ENCODE measurements at regions not wholly inside any gene's neighbourhood (a gene's known extent, or its start where the extent isn't known, plus 50 kb on each side); places are given as distances from the start of the nearest gene placed in this dataset.

- TF ChIP-seq CTCF (IDR thresholded peaks at IDR 0.05; ENCODE audit: control extremely low read depth in 1 of 3, insufficient read depth in 1 of 3, low read depth in 1 of 3, low read length in 3 of 3), result no peak
- no peak for TF ChIP-seq KDM4A (IDR thresholded peaks at IDR 0.05; ENCODE audit: low read depth, low read length, severe bottlenecking)
- TF ChIP-seq EZH2 (IDR thresholded peaks at IDR 0.05; ENCODE audit: low read depth, low read length, severe bottlenecking), result no peak
- no peak for TF ChIP-seq POLR2A (IDR thresholded peaks at IDR 0.05; ENCODE audit: control extremely low read depth in 1 of 2, low read depth in 2 of 2, low read length in 2 of 2)
- TF ChIP-seq RAD21 (IDR thresholded peaks at IDR 0.05 in 1 of 2, conservative IDR thresholded peaks at IDR 0.05 in 1 of 2; ENCODE audit: low read depth in 2 of 2, low read length in 2 of 2), result no peak
- TF ChIP-seq SRF (IDR thresholded peaks at IDR 0.05; ENCODE audit: low read depth, low read length), result no peak
- no peak for TF ChIP-seq KDM1A (IDR thresholded peaks at IDR 0.05; ENCODE audit: borderline replicate concordance, low read length)
Observed at GRCh38 chr10:114743521-114744231, 77.9 kb upstream of the FHIP2A start.
